ENCODE measurements at regions not wholly inside any gene's neighbourhood (a gene's known extent, or its start where the extent isn't known, plus 50 kb on each side); places are given as distances from the start of the nearest gene placed in this dataset.

DNA sequence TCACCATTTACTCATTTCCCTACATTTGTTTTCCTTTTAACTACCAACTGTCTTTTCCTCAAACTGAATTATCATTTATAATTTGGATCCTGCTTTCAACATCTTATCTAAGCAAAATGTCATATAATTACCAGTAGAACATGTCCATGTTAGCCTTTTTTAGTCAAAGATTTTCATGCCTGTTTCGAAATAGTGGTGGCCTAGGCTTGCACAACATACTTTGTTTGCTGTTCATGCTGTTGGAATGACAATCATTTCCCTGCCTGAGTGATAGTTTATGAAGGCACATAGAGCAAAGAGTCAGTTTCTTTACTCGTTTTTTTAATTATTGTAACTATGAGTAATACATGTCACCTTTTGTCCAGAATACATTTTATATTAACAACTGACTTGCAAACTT, 144.3 kb upstream of the ANO3 start:
- Histone ChIP-seq H3F3A (replicated peaks; ENCODE audit: insufficient read depth) (no peaks in the 10 kb centered on the region), H2AFZ (ENCODE audit: low read depth) (peak overlapping the region; percentile 73), H3K9ac (no peak overlapping the region), H3K4me2 (no peak overlapping the region), H3K27me3 (ENCODE audit: insufficient read depth) (no peaks in the 10 kb centered on the region), H3K27ac (ENCODE audit: low read depth in 2 of 2, low read length in 1 of 2) (peak overlapping the region; percentile 28 to 60; a peak in 2 of 4 replicates), H3K9me2 (no peaks in the 10 kb centered on the region), H4K20me1 (ENCODE audit: insufficient read depth) (no peaks in the 10 kb centered on the region), H3K36me3 (replicated peaks in 1 of 2; ENCODE audit: control insufficient read depth in 1 of 2, insufficient read depth in 2 of 2, low read length in 1 of 2) (no peaks in the 10 kb centered on the region), H3K79me2 (ENCODE audit: insufficient read depth) (no peaks in the 10 kb centered on the region), H3K4me1 (ENCODE audit: control insufficient read depth in 1 of 2, insufficient read depth in 2 of 2, low read depth in 1 of 2, low read length in 1 of 2) (peaks cover 5 to 10% of the 10 kb centered on the region in 2 experiments; a peak in 1 of 4 replicates), H3K4me3 (ENCODE audit: low read depth in 2 of 2, low read length in 1 of 2) (no peak overlapping the region), H3K9me3 (no peaks in the 10 kb centered on the region)
- TF ChIP-seq TCF12 (IDR thresholded peaks at IDR 0.05) (no peak), RFX5 (IDR thresholded peaks at IDR 0.05; ENCODE audit: low read length) (no peak), PBX3 (IDR thresholded peaks at IDR 0.05) (peak; percentile 53), RCOR1 (IDR thresholded peaks at IDR 0.05; ENCODE audit: low read length) (no peak), NFIC (IDR thresholded peaks at IDR 0.05; ENCODE audit: borderline replicate concordance) (no peak), FOSL2 (IDR thresholded peaks at IDR 0.05; ENCODE audit: borderline replicate concordance, low read depth) (peak; percentile 38; the same call in 1 of the 2 replicates), EP300 (IDR thresholded peaks at IDR 0.05; ENCODE audit: borderline replicate concordance in 1 of 2, low read depth in 1 of 2, low read length in 1 of 2) (peak in 1 of 2 experiments; percentile 50; a peak in 2 of 4 replicates)
- TF ChIP-seq, protein P1, sequence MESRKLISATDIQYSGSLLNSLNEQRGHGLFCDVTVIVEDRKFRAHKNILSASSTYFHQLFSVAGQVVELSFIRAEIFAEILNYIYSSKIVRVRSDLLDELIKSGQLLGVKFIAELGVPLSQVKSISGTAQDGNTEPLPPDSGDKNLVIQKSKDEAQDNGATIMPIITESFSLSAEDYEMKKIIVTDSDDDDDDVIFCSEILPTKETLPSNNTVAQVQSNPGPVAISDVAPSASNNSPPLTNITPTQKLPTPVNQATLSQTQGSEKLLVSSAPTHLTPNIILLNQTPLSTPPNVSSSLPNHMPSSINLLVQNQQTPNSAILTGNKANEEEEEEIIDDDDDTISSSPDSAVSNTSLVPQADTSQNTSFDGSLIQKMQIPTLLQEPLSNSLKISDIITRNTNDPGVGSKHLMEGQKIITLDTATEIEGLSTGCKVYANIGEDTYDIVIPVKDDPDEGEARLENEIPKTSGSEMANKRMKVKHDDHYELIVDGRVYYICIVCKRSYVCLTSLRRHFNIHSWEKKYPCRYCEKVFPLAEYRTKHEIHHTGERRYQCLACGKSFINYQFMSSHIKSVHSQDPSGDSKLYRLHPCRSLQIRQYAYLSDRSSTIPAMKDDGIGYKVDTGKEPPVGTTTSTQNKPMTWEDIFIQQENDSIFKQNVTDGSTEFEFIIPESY (IDR thresholded peaks at IDR 0.05; ENCODE audit: borderline replicate concordance, low read depth): no peak
- POLR2A ChIA-PET: no interaction called here
- 30% methylated on average over 2 of the region's 2 CpGs for WGBS (ENCODE audit: low lambda C conversion rate)
- DNase-seq: no peak
- CTCF ChIA-PET: no interaction called here

- peak overlapping the region; percentile 2; the same call in 1 of the 2 replicates for H3K4me2 ChIP-seq
- no peaks in the 10 kb centered on the region for H3K9me2 ChIP-seq
- no peak for TF ChIP-seq RFX5 (IDR thresholded peaks at IDR 0.05; ENCODE audit: low read length)
- TF ChIP-seq TAF1 (IDR thresholded peaks at IDR 0.05; ENCODE audit: borderline replicate concordance, low read depth, low read length): no peak
- no peak for TF ChIP-seq YY1 (IDR thresholded peaks at IDR 0.05; ENCODE audit: low read depth)
- no peak for TF ChIP-seq PBX3 (IDR thresholded peaks at IDR 0.05)
- TF ChIP-seq RAD21 (IDR thresholded peaks at IDR 0.05; ENCODE audit: low read length): no peak
- no peak for TF ChIP-seq FOXJ3 (CRISPR knock-in tag; IDR thresholded peaks at IDR 0.05)
- TF ChIP-seq TEAD4 (IDR thresholded peaks at IDR 0.05; ENCODE audit: borderline replicate concordance, insufficient read depth): no peak
- no peak for TF ChIP-seq CHD2 (IDR thresholded peaks at IDR 0.05; ENCODE audit: low read length, partially characterized antibody)
- TF ChIP-seq FOXM1 (IDR thresholded peaks at IDR 0.05; ENCODE audit: low read depth): no peak
- no peak for TF ChIP-seq GABPA (IDR thresholded peaks at IDR 0.05; ENCODE audit: low read depth)
- no peak for TF ChIP-seq SMC3 (IDR thresholded peaks at IDR 0.05; ENCODE audit: low read depth, low read length)
- CTCF ChIA-PET: interaction anchor here (2.1 kb wide), 1 partner anchor 207 kb away, joined by 9 read pairs; no protein-coding TSS in a partner anchor
- POLR2A ChIA-PET: no interaction called here
- H2AFZ ChIP-seq (ENCODE audit: low read depth): no peak overlapping the region
- no peaks in the 10 kb centered on the region for H3K27me3 ChIP-seq (ENCODE audit: insufficient read depth)
- no peaks in the 10 kb centered on the region for H3K9me3 ChIP-seq
- H3K27ac ChIP-seq (ENCODE audit: low read depth in 2 of 2, low read length in 1 of 2): peak overlapping the region in 1 of 2 experiments; percentile 1; a peak in 2 of 4 replicates
- no peaks in the 10 kb centered on the region for H4K20me1 ChIP-seq (ENCODE audit: insufficient read depth)
- H3K9ac ChIP-seq: no peak overlapping the region
- peaks cover 5 to 10% of the 10 kb centered on the region in 2 experiments; a peak in 1 of 4 replicates for H3K4me1 ChIP-seq (ENCODE audit: control insufficient read depth in 1 of 2, insufficient read depth in 2 of 2, low read depth in 1 of 2, low read length in 1 of 2)
- H3K36me3 ChIP-seq (replicated peaks in 1 of 2; ENCODE audit: control insufficient read depth in 1 of 2, insufficient read depth in 2 of 2, low read length in 1 of 2): no peaks in the 10 kb centered on the region
- no peaks in the 10 kb centered on the region for H3K79me2 ChIP-seq (ENCODE audit: insufficient read depth)
- peaks cover 2% of the 10 kb centered on the region for H3F3A ChIP-seq (replicated peaks; ENCODE audit: insufficient read depth)
- DNase-seq: no peak
- no peak overlapping the region for H3K4me3 ChIP-seq (ENCODE audit: low read depth in 2 of 2, low read length in 1 of 2)
Observed at GRCh38 chr11:26188554-26188953, 143.4 kb upstream of the ANO3 start.

All from SK-N-SH (cell line).